ENCODE measurements at regions not wholly inside any gene's neighbourhood (a gene's known extent, or its start where the extent isn't known, plus 50 kb on each side); places are given as distances from the start of the nearest gene placed in this dataset.

- TF ChIP-seq CTCF (IDR thresholded peaks at IDR 0.05), result no peak
- TF ChIP-seq POLR2A (IDR thresholded peaks at IDR 0.05), result no peak
- TF ChIP-seq POLR2AphosphoS5 (IDR thresholded peaks at IDR 0.05), result no peak
- no peak for TF ChIP-seq EP300 (IDR thresholded peaks at IDR 0.05)
Observed at GRCh38 chr2:129055242-129055641, 736.6 kb upstream of the HS6ST1 start.

Data from gastroesophageal sphincter (tissue), 3 donors.